Neural progenitor cell (in vitro differentiated cells): ENCODE measurements at regions not wholly inside any gene's neighbourhood (a gene's known extent, or its start where the extent isn't known, plus 50 kb on each side); places are given as distances from the start of the nearest gene placed in this dataset.

ENCODE experiments used
- DNase-seq: peaks from one replicate; pipeline ENCODE4 v3.0.0-alpha.2; 2016; ENCODE audit warnings: low spot score
- H2AFZ ChIP-seq: fragments of 200-600 bp; sonication (generic); replicated peaks from 2 replicates; pipeline ENCODE4 v1.6.1; 2016; ENCODE audit warnings: antibody characterized with exemption
- H3F3A ChIP-seq: fragments of 200-600 bp; sonication (generic); 2 replicates; pipeline ENCODE4 v1.6.1; 2016; ENCODE audit warnings: antibody characterized with exemption, low read depth
- H3K27ac ChIP-seq: fragments of 200-600 bp; sonication (generic); 2 replicates; pipeline ENCODE4 v1.5.1; 2016; ENCODE audit warnings: mild to moderate bottlenecking
- H3K27me3 ChIP-seq: fragments of 200-600 bp; sonication (generic); 2 replicates; pipeline ENCODE4 v1.6.1; 2016; ENCODE audit warnings: mild to moderate bottlenecking, moderate library complexity
- H3K36me3 ChIP-seq: fragments of 200-600 bp; sonication (generic); 2 replicates; pipeline ENCODE4 v1.5.1; 2016
- H3K4me1 ChIP-seq: fragments of 200-600 bp; sonication (generic); 2 replicates; pipeline ENCODE4 v1.6.1; 2016; ENCODE audit warnings: mixed run types
- H3K4me2 ChIP-seq: fragments of 200-600 bp; sonication (generic); 2 replicates; pipeline ENCODE4 v1.6.1; 2016
- H3K4me3 ChIP-seq: fragments of 200-600 bp; sonication (generic); 2 replicates; pipeline ENCODE4 v1.5.1; 2016
- H3K79me2 ChIP-seq: fragments of 200-600 bp; sonication (generic); 2 replicates; pipeline ENCODE4 v1.6.1; 2016; ENCODE audit warnings: low read depth
- H3K9ac ChIP-seq: fragments of 200-600 bp; sonication (generic); 2 replicates; pipeline ENCODE4 v1.6.1; 2016
- H3K9me3 ChIP-seq: fragments of 200-600 bp; sonication (generic); 2 replicates; pipeline ENCODE4 v1.5.1; 2016; ENCODE audit warnings: low read depth
- H4K20me1 ChIP-seq: fragments of 200-600 bp; sonication (generic); 2 replicates; pipeline ENCODE4 v1.6.1; 2016; ENCODE audit warnings: low read depth
- H3K27ac Mint-ChIP-seq: 3 replicates; pipeline ENCODE4 v1.8.0; 2021; ENCODE audit warnings: mixed read lengths
- H3K27me3 Mint-ChIP-seq: 2 replicates; pipeline ENCODE4 v1.8.0; 2022; ENCODE audit warnings: low read depth, mild to moderate bottlenecking, inconsistent platforms, moderate library complexity, mixed read lengths; ENCODE audit not compliant: insufficient read depth
- H3K36me3 Mint-ChIP-seq: 3 replicates; pipeline ENCODE4 v1.8.0; 2021; ENCODE audit warnings: mixed read lengths
- H3K4me1 Mint-ChIP-seq: 3 replicates; pipeline ENCODE4 v1.8.0; 2021; ENCODE audit warnings: mixed read lengths
- H3K4me3 Mint-ChIP-seq: 3 replicates; pipeline ENCODE4 v1.8.0; 2021; ENCODE audit warnings: mild to moderate bottlenecking, moderate library complexity, mixed read lengths
- H3K9me3 Mint-ChIP-seq: 3 replicates; pipeline ENCODE4 v1.8.0; 2020; ENCODE audit warnings: mixed read lengths
- CTCF ChIP-seq: fragments of 200-600 bp; sonication (generic); IDR thresholded peaks from 2 replicates; pipeline ENCODE4 v1.5.1; 2017; ENCODE audit warnings: antibody characterized with exemption, mild to moderate bottlenecking
- EZH2 ChIP-seq: fragments of 200-600 bp; sonication (generic); IDR thresholded peaks from 2 replicates; pipeline ENCODE4 v1.6.1; 2017; ENCODE audit warnings: antibody characterized with exemption, mild to moderate bottlenecking, moderate library complexity
- EZH2phosphoT487 ChIP-seq: fragments of 200-600 bp; sonication (generic); IDR thresholded peaks from 2 replicates; pipeline ENCODE4 v1.6.1; 2017; ENCODE audit warnings: antibody characterized with exemption

GRCh38 chrX:150052226-150052625 is 113.9 kb upstream of the EOLA2 start:
- Histone ChIP-seq H4K20me1 (no peaks in the 10 kb centered on the region), H3K36me3 (no peaks in the 10 kb centered on the region), H3K27ac (no peak overlapping the region), H3F3A (no peaks in the 10 kb centered on the region), H3K4me2 (no peak overlapping the region), H3K27me3 (no peaks in the 10 kb centered on the region), H3K4me3 (no peak overlapping the region), H3K79me2 (no peaks in the 10 kb centered on the region), H3K4me1 (no peaks in the 10 kb centered on the region), H2AFZ (no peak overlapping the region), H3K9ac (no peak overlapping the region), H3K9me3 (no peaks in the 10 kb centered on the region)
- Mint-ChIP-seq H3K4me1 (no peaks in the 10 kb centered on the region), H3K27ac (no peak overlapping the region), H3K4me3 (no peak overlapping the region), H3K36me3 (no peaks in the 10 kb centered on the region), H3K9me3 (no peaks in the 10 kb centered on the region), H3K27me3 (peaks cover 3% of the 10 kb centered on the region)
- DNase-seq, result no peak
- no peak for TF ChIP-seq EZH2
- no peak for TF ChIP-seq EZH2phosphoT487
- no peak for TF ChIP-seq CTCF

GRCh38 chrX:150058728-150059127 is 120.4 kb upstream of the EOLA2 start:
- Mint-ChIP-seq H3K9me3 (no peaks in the 10 kb centered on the region), H3K4me3 (no peak overlapping the region), H3K27ac (no peak overlapping the region), H3K36me3 (no peaks in the 10 kb centered on the region), H3K27me3 (peaks cover 2% of the 10 kb centered on the region), H3K4me1 (peaks cover 5% of the 10 kb centered on the region)
- H3F3A ChIP-seq, result no peaks in the 10 kb centered on the region
- no peak overlapping the region for H3K9ac ChIP-seq
- H3K9me3 ChIP-seq, result no peaks in the 10 kb centered on the region
- DNase-seq, result no peak
- TF ChIP-seq EZH2phosphoT487 (no peak), CTCF (no peak)
- no peaks in the 10 kb centered on the region for H4K20me1 ChIP-seq
- H3K79me2 ChIP-seq, result no peaks in the 10 kb centered on the region
- no peaks in the 10 kb centered on the region for H3K4me1 ChIP-seq
- no peak overlapping the region for H3K4me2 ChIP-seq
- H2AFZ ChIP-seq, result no peak overlapping the region
- no peaks in the 10 kb centered on the region for H3K36me3 ChIP-seq
- H3K4me3 ChIP-seq, result no peak overlapping the region
- H3K27me3 ChIP-seq, result no peaks in the 10 kb centered on the region
- no peak overlapping the region for H3K27ac ChIP-seq

GRCh38 chrX:150060406-150060805 is 122.1 kb upstream of the EOLA2 start:
- TF ChIP-seq EZH2, result no peak
- no peak for TF ChIP-seq EZH2phosphoT487
- no peak for TF ChIP-seq CTCF

More at GRCh38 chrX:150060406-150060805, 122.1 kb upstream of the EOLA2 start:
- Mint-ChIP-seq H3K9me3 (no peaks in the 10 kb centered on the region), H3K36me3 (no peaks in the 10 kb centered on the region), H3K27ac (no peak overlapping the region), H3K4me1 (peaks cover 5% of the 10 kb centered on the region), H3K27me3 (no peaks in the 10 kb centered on the region), H3K4me3 (no peak overlapping the region)
- no peaks in the 10 kb centered on the region for H3K27me3 ChIP-seq
- H3K9ac ChIP-seq, result no peak overlapping the region
- H3K4me1 ChIP-seq, result no peaks in the 10 kb centered on the region
- H3K4me2 ChIP-seq, result no peak overlapping the region
- H3F3A ChIP-seq, result no peaks in the 10 kb centered on the region
- H2AFZ ChIP-seq, result no peak overlapping the region
- H3K36me3 ChIP-seq, result no peaks in the 10 kb centered on the region
- H3K4me3 ChIP-seq, result no peak overlapping the region
- no peak for DNase-seq
- no peaks in the 10 kb centered on the region for H4K20me1 ChIP-seq
- H3K27ac ChIP-seq, result no peak overlapping the region
- no peaks in the 10 kb centered on the region for H3K79me2 ChIP-seq
- no peaks in the 10 kb centered on the region for H3K9me3 ChIP-seq
